Pulmonary artery endothelial cell (primary cell): ENCODE measurements at regions not wholly inside any gene's neighbourhood (a gene's known extent, or its start where the extent isn't known, plus 50 kb on each side); places are given as distances from the start of the nearest gene placed in this dataset.

Experiments
- DNase-seq: peaks from one replicate; pipeline ENCODE4 v3.0.0-alpha.2; 2011; ENCODE audit warnings: low read depth, low spot score

DNA sequence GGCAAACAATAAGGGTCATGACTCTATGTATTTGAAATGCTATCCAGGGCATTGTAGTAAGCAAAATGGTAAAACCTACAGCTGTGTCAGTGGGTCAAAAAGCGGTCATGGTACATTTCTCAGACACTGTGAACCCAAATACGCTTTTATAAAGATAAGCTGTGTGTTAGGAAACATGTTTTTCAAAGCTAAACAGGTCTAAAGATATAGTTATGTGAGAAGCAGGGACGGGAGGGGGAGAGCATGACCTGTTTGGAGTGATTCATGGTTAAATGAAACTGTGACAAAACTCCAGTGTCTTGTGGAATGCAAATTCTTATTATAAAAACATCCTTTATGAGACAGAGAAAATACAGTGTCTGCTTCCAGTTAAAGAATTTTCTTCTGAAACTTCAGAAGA is 205.4 kb upstream of the BMP2 start:
- peak; percentile 90 for DNase-seq

DNA sequence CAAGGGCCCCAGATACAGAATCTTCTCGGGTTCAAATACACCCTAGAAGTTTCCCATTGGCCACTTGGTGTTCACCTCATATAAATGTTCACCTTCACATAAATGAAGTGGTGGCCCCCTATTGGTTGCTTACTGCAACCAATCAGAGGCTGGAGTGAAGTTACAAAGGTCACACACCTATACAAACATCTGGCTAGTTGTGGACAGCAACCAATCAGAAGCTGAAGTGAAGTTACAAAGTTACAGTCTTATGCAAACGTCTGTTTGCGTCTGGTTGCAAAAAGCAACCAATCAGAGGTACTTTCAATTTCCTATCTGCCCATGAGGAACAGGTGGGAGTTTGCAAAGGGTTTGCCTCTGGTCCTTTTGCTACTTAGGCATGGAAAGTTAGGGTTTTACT is 206.5 kb upstream of the BMP2 start:
- DNase-seq: no peak

DNA sequence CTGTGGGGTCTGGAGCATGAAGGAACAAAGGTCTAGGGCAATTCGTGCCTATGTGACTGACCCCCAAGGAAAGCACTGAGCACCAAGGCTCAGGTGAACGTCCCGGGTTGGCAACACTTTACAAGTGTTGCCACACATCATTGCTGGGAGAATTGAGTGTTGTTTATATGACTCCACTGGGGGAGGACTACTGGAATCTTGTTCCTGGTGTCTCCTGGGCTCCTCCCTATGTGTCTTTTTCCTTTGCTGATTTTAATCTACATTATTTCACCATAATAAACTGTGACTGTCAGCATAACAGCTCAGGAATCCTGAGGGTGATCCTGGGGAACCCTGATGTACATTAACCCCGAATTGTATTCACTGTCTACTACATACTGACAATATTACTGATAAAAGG is 207.7 kb upstream of the BMP2 start:
- DNase-seq: no peak

DNA sequence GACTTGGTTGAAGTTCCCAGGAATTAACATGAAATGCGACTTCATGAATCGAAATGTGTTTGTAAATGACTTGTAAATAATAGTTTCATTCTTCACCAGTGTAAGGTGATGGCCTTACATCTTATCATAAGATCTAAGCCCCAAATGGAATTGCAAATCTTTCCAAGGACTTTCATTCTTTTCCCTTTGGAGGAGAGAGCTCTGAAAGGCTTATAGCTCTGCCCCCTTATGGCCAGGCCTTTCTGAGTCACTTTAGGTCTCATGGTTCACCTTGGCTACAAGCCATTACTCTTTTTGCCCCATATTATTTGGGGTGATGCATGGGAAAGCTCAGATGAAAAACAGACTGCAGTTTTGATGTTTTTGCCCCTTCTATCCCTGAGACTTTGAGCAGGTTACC is 209.1 kb upstream of the BMP2 start:
- DNase-seq: no peak

DNA sequence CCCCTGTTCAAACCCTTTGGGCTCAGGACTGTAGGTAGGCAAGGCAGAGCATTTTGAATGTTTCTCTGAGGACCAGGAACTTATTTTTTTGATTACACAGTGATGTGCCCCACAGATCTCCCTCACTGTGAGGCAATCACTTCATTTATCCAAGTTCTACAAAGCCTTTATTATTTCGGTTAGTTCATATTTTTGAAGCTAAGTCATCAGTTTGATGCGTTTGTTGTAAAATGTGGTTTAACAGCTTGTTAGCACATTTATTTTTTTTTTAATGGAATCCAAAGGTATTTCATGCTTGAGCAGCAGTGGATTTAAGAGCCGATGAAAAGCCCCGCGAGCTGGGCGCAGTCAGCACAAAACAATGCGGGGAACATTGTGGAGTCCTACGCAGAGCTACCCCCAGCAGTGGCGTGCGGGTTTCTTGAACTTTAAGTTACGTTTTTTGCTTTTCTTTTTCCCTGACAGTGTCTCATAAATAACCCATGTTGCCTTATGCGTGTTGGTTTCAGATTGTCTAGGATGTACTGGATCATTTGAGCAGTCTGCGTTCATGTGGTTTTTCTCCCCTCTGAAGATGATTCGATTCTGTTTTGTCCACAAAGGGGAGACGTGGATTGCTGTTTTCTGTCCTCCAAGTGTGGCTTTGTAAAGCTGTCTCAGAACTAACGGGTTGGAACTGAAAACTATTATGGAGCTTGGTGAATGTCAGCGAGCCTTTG is 233.6 kb upstream of the BMP2 start:
- DNase-seq: no peak

DNA sequence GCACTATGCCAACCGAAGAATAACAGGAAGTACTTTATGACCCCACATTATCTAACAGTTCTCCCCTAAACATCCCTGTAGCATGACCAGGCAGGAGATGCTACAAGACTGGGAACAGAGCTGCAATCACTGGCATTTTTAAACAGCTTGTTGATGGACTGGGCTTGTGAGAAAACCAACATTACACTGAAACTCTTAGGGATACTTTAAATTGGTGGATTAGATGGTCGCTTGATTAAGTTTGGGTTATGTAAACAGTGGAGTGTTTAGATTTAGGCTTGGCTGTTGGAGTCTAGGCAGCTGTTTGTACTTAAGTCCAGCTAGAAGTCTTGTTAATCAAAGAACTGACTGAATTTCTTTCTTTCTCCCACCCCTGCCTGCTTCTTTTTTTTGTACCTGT is 234.1 kb upstream of the BMP2 start:
- DNase-seq: no peak

DNA sequence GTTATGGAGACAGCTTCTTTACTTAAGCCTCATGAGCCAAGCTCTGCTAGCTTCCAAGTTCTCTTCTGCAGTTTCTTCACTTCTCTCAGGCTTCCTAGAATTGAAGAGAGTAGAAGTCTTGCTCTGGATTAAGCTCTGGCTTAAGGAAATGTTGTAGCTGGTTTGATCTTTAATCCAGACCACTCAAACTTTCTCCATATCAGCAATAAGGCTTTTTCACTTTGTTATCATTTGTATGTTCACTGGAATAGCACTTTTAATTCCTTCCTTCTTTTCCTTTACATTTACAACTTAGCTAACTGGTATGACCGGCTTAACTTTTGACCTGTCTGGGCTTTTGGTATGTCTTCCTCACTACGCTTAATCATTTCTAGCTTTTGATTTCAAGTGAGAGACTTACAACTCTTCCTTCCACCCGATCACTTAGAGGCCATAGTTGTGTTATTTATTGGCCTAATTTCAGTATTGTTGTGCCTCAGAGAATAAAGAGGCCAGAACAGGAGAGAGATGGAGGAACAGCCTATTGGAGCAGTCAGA is 236.6 kb upstream of the BMP2 start:
- no peak for DNase-seq

DNA sequence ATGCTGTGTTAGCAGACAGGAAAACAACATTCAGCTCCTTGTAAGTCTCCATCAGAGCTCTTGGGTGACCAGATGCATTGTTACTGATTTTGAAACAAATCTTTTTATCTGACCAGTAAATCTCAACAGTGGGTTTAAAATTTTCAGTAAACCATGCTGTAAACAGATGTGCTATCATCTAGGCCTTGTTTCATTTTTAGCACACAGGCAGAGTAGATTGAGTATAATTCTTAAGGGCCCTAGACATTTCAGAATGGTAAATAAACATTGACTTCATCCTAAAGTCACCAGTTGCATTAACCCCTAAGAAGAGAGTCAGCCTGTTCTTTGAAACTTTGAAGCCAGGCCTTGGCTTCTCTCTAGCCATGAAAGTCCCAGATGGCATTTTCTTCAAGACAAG is 237.2 kb upstream of the BMP2 start:
- DNase-seq: no peak

DNA sequence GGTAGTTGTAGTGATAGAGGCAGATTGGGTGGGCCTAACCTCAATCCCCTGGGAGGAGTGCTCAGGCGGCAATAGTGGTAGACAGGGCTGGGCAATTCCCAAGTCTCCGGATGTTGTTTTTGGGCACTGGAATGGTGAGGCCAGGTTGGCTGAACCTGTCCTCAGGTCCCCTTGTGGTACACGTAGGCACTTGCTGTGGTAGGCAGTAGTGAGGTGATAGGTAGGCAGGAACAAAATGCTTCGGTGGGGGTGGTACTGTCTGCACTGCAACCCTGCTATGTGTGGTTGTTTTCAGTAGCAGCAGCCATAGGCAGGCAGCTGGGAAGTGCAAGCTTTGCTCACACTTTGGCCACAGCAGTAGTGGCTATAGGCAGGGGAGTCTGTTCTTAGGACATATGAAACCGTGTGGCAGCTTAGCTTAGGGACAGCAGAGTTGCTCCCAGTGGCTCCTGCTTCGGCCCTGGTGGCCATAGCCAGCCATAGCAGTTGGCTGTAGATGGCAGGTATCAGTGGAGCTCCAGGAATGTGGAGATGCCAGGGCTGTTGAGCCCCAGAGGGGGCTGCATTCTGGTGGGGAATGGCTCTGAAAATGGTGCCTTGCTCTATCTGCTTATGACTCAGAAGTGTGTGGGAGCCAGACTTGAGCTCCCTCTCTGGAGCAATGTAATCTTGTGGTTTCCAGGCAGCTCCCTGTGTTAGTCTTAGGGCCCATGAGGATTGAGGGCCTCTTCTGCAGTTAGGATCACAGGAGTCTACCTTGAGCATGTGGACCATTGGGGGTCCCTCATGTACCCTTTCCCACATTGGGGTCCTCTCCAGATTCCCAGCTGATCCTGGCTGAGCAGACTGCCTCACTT is 241.8 kb upstream of the BMP2 start:
- no peak for DNase-seq

DNA sequence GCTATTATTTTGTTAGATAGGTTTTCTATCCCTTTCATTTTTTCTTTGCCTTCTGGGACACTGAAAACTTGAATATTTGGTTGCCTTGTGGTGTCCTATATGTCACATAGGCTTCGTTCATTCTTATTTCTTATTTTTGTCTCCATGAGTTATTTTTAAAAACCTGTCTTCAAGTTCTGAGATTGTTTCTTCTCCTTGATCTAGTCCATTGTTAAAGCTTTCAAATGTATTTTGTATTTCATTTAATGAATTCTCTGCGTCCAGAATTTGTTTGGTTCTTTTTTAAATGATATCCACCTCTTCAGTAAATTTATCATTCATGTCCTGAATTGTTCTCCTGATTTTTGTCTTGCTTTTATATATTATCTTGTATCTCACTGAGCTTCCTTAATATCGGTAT is 243.2 kb upstream of the BMP2 start:
- DNase-seq: no peak

DNA sequence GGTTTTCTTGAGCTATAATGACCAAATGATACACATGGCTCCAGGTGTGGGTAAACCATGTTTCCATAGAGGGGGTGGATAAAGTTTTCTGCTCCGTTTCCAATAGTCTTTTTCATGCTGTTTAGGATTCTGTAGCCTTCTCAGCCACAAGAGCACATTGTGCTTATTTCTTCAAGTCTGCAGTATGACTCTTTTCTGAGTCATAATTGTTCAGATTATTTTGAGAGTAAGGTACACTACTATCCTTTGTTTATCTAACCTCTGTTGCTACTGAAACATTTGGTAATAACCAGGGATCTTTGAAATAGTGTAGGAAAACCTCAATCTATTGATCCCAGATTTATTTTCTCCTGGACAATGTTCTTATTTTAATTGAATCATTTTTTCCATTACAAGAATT is 247.9 kb upstream of the BMP2 start:
- peak; percentile 19 for DNase-seq

DNA sequence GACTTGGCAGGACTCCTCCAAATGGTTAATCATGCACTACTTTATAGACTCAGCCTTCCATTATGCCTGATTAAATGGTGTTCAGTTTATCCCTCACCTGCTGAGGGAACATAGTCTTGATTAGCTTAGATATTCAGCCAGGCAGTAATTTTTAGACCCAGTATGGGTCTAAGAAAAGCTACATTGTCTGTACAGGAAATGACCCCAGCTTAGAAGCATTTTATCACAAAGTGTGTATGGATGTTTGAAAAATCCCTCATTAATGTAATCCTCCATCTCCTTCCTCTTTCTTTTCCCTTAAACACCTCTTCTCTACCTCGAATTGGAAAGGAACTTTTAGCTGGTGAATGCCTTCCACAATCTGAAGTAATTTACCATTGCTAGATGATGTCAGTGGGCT is 252.2 kb upstream of the BMP2 start:
- DNase-seq: no peak

DNA sequence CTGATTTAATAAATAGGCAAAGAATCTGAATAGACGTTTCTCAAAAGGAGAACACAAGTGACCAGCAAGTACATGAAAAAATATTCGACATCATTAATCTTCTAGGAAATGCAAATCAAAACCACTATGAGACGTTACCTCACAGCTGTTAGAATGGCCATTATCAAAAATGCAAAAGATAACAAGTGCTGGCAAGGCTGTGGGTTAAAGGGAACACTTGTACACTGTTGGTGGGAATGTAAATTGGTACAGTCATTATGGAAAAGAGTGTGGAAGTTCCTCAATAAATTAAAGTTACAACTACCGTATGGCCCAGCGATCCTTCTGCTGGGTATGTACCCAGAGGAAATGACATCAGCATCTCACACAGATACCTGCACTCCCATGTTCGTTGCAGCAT is 253.9 kb upstream of the BMP2 start:
- no peak for DNase-seq

DNA sequence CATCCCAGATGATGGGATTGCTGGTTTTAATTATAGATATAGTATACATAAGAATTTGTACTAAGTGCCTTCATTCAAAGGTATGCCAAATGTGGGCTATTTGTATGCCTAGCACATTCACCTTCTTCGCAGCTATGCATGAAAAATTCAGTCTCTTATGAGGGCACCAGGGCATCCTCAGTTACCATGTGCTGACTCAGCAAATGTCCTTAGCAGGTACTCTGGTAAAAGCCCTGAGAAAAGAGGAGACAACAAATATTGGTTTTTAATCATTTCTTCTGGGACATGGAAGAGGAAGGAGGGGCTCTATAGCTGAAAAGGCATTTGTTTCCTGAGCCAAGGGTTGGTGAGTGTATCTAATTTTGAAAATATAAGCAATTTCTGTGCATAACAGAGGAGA is 258.1 kb upstream of the BMP2 start:
- no peak for DNase-seq

DNA sequence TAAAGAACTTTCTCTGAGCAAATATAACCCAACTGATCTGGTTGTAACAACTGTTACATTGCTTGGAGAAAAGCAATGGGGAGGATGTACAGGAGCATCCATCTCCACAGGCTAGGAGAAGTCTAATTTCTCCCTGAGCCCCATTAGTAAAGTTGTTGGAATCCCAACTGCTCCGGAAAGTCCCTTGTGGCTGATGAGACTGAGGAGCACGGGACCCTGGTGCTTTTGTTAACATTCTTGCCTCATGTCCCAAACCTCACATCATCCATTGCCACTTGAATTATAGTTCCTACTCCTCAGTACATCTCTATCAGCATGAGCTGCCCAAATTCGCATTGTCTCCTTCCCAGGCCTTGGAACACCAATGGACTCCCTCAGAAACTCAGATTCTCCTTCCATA is 260.6 kb upstream of the BMP2 start:
- no peak for DNase-seq

DNA sequence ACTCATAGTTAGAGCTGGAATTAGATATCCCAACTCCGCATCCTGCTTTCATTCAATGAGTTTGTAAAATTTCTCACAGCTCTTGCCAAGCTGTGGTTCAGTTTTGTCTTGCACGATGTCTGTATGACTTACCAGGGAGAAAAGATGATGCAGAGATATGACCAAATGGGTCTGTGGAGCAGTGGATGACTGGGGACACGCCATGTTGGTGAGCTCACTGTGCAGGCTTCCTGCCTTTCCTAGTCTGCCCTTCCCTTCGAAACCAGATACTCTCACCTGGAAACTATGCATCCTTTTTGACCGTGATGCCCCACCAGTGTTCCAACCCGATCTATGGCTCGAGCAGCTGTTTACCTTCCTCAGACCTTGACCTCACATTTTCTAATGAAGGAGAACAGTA is 262.7 kb upstream of the BMP2 start:
- DNase-seq: no peak

DNA sequence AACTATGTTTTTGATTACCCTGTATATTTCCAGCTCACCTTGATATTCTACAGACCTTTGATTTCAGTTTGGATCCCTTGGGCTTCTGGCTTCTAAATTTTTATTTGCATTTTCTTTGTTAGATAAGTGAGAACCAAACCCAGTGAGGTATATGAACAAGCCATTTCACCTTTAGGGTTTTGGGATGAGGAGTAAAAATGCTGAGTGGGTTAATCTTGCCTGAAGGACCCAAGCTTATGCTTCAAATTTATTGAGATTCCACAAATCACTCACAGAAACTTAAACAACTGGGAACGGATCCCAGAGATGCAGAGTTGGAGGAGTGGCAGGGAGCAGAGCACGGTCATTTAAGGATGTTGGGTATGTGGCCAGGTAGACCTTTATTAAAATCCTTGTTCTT is 263.3 kb upstream of the BMP2 start:
- DNase-seq: no peak

DNA sequence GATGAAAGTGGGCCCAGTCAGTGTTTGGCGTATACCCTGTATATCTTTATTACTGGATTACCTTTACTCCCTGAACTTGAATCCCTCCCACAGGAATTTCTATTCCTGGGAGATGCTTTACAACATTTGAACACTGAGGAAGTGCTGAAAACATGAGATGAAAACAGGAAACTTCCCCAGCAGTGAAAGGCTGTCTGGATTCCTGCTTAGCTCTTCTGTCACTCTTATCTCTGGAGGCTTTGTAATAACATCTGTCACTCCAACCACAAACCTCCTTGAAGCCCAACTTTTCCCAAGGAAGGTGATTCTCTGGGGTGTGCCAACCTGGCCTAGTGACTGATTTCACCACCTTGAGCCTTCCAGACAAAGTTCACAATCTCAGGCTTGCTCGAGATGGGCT is 264.5 kb upstream of the BMP2 start:
- no peak for DNase-seq

DNA sequence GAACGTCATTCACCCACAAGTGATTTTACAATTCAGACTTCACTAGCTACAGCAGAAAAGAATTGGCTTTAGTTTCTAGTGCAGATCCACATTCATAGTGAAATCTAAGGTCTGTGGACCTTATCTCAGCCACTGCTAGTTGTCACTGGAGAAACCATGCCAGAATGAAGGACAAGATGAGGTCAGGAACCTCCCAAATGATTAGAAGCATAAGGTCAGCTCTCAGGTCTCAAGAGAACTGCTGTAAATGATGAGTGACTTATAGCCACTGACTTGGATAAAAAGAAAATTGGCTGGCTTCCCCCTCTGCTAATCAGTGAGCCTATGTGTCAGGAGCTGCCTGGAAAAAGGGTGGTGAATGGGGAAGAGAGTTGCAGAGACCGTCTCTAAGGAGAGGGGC is 265.3 kb upstream of the BMP2 start:
- no peak for DNase-seq

DNA sequence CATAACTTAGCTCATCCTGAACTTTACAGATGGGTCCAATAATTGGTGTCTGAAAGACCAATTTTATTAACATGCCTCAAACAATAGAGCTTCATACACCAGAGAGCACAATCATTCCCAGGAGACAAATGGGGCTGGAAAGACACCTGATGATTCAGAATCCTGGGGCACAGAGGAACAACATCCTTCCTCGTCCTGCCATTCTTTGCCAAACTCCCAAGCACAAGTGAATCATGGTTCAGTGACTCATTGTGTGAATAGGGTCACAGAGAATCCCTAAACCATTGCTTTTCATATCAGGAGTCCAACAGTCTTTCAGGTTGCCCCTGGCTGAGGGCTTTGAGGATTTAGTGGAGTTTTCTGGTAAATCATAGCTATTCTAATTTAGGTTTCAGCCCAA is 266.4 kb upstream of the BMP2 start:
- DNase-seq: peak; percentile 57

DNA sequence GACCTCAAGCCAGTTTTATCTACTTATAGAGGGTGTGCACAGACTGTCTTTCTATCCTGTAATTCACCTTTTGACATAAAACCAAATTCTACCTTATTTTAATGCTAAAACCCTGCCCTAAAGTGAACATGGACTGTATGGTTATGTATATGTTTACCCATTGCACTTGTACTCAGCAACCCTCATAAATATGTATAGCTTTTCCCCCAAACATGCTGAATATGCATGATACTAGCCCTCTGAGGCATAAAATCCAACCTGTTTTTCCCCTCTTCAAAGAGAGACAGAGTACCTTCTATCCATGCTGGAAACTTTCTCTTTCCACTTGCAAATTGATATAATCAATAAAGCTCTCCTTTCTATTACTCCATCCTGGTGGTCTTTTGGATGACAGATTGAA is 267.9 kb upstream of the BMP2 start:
- no peak for DNase-seq

DNA sequence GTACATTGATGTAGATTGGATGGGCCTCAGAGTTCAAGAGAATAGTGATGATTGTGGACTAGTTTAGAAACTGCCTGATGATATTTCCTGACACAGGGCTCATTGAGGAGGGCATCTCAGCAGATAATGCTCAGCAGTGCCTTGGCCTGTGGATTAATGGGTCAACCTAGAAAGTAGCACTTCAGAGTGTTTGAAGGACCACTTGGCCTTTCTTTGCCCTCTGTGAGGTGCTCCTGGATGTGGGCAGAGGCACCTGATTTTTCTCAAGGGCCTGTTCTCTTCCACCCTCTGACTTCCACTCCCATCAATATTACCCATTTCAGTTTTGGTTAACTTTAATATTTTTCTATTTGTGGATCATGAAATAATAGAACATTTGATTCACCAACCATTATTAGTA is 270.6 kb upstream of the BMP2 start:
- DNase-seq: no peak

DNA sequence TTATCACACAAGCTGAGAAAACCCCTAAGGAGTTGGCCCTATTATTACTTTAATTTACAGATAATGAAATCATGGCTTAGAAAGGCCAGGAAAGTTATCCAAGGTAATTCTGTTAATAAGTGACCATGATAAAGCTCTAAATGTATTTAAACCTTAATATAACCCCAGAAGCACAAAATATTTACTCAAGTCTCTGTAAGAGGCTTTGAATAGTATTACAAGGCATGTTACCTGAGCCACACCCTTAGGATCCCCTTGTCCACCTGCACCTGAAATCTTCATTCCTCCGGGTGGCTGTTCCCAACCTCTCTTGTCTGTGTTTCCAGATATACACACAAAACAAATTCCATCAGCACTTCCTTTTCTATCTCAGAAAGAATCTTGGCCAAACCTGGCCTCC is 271.6 kb upstream of the BMP2 start:
- DNase-seq: no peak
